Fibroblast of lung (primary cell): ENCODE measurements at regions not wholly inside any gene's neighbourhood (a gene's known extent, or its start where the extent isn't known, plus 50 kb on each side); places are given as distances from the start of the nearest gene placed in this dataset.

ENCODE experiments used
- CTCF ChIP-seq, 2 donors: IDR thresholded peaks in 1 of 2; conservative IDR thresholded peaks in 1 of 2; 1 replicate in 1 of 2; 2 replicates in 1 of 2; pipeline ENCODE4 v1.5.1; 2011 to 2012; ENCODE audit warnings: low read length in 2 of 2, control low read depth in 1 of 2, inconsistent platforms in 1 of 2, low read depth in 1 of 2, mild to moderate bottlenecking in 1 of 2
- EZH2 ChIP-seq: IDR thresholded peaks from 2 replicates; pipeline ENCODE4 v1.5.1; 2012; ENCODE audit warnings: low read length, control low read depth, mild to moderate bottlenecking; ENCODE audit errors: missing control alignments

- TF ChIP-seq CTCF (conservative IDR thresholded peaks at IDR 0.05 in 1 of 2, IDR thresholded peaks at IDR 0.05 in 1 of 2; ENCODE audit: low read depth in 1 of 2, low read length in 2 of 2) (no peak), EZH2 (no peak)
These were observed 1431.0 kb downstream of the AACS start for GRCh38 chr12:126496201-126496600.
